ENCODE measurements at regions not wholly inside any gene's neighbourhood (a gene's known extent, or its start where the extent isn't known, plus 50 kb on each side); places are given as distances from the start of the nearest gene placed in this dataset.

DNA sequence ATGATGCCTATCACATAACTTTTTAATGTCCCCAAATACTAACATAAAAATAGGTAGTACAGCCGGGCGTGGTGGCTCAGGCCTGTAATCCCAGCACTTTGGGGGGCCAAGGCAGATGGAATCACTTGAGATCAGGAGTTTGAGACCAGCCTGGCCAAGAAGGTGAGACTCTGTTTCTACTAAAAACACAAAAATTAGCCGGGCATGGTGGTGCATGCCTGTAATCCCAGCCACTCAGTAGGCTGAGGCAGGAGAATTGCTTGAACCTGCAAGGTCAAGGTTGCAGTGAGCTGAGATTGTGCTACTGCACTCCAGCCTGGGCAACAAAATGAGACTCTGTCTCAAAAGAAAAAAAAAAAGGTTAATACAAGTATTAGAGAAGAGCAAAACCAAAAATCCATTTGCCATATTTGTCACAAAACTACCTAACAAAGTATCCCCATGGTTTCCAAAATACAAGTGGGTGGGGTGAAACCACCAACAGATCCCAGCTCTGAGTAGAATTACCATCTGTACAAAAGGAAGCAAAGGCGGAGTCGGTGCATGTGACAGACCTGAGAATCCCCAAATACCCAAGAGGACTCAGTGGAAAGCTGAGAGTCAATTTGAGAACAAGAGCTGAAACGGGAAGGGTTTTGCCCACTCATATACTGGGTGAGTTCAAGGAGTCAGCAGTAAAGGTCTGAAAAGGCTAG, 113.2 kb downstream of the TOMM20 start:
- Histone ChIP-seq H3K9me3 (no peaks in the 10 kb centered on the region), H3K27ac (no peak overlapping the region), H3K4me1 (peaks cover 0 to 11% (median 3%) of the 10 kb centered on the region in 4 donors), H3K36me3 (no peaks in the 10 kb centered on the region), H3K27me3 (no peaks in the 10 kb centered on the region), H3K4me3 (no peak overlapping the region)
- in situ Hi-C loops (cut with MboI; ENCODE audit: low pct_ligation_motif_present in 1 of 4, low pct_unique_long_range_greater_than_20kb in 1 of 4, low sequenced_read_pairs in 3 of 4) (no loop called here), intact Hi-C loops (cut with DNase I; ENCODE audit: low total_unique reads) (no loop called here)
- 75 to 96% methylated on average over 4 to 6 of the region's 6 CpGs for WGBS, 2 donors (ENCODE audit: low coverage in 1 of 2)
- DNase-seq = no peak
- TF ChIP-seq POLR2AphosphoS5 (IDR thresholded peaks at IDR 0.05) = no peak
- TF ChIP-seq EP300 (IDR thresholded peaks at IDR 0.05; ENCODE audit: low read depth) = no peak
- TF ChIP-seq, protein P1, sequence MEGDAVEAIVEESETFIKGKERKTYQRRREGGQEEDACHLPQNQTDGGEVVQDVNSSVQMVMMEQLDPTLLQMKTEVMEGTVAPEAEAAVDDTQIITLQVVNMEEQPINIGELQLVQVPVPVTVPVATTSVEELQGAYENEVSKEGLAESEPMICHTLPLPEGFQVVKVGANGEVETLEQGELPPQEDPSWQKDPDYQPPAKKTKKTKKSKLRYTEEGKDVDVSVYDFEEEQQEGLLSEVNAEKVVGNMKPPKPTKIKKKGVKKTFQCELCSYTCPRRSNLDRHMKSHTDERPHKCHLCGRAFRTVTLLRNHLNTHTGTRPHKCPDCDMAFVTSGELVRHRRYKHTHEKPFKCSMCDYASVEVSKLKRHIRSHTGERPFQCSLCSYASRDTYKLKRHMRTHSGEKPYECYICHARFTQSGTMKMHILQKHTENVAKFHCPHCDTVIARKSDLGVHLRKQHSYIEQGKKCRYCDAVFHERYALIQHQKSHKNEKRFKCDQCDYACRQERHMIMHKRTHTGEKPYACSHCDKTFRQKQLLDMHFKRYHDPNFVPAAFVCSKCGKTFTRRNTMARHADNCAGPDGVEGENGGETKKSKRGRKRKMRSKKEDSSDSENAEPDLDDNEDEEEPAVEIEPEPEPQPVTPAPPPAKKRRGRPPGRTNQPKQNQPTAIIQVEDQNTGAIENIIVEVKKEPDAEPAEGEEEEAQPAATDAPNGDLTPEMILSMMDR (IDR thresholded peaks at IDR 0.05) = no peak
- no peak for TF ChIP-seq POLR2A (IDR thresholded peaks at IDR 0.05)

DNA sequence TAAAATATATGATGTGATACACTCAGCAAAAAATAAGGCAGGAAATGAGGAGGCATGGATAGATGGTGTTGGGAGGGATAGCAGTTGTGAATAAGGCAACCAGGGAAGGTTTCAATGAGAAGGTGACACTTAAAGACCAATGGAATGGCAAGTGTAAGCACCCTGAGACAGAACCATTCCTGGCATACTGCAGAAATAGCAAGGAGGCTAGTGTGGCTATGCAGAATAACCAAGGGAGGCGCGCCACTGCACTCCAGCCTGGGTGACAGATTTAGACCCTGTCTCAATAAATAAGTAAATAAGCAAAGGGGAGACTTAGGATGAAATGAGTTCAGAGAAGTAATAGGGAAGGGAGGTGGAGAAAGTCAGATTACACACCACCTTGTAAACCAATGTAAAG, 113.9 kb downstream of the TOMM20 start:
- intact Hi-C loops (cut with DNase I; ENCODE audit: low total_unique reads) (no loop called here), in situ Hi-C loops (cut with MboI; ENCODE audit: low pct_ligation_motif_present in 1 of 4, low pct_unique_long_range_greater_than_20kb in 1 of 4, low sequenced_read_pairs in 3 of 4) (no loop called here)
- H3K4me3 ChIP-seq = no peak overlapping the region
- 99 to 100% methylated on average over 2 of the region's 2 CpGs for WGBS, 2 donors (ENCODE audit: low coverage in 1 of 2)
- no peaks in the 10 kb centered on the region for H3K9me3 ChIP-seq
- no peak for TF ChIP-seq EP300 (IDR thresholded peaks at IDR 0.05; ENCODE audit: low read depth)
- no peak for TF ChIP-seq POLR2AphosphoS5 (IDR thresholded peaks at IDR 0.05)
- TF ChIP-seq POLR2A (IDR thresholded peaks at IDR 0.05) = no peak
- TF ChIP-seq, protein P1 (IDR thresholded peaks at IDR 0.05) = no peak
- H3K27ac ChIP-seq = no peak overlapping the region
- H3K36me3 ChIP-seq = no peaks in the 10 kb centered on the region
- peaks cover 0 to 11% (median 3%) of the 10 kb centered on the region in 4 donors for H3K4me1 ChIP-seq
- no peak for DNase-seq
- no peaks in the 10 kb centered on the region for H3K27me3 ChIP-seq

DNA sequence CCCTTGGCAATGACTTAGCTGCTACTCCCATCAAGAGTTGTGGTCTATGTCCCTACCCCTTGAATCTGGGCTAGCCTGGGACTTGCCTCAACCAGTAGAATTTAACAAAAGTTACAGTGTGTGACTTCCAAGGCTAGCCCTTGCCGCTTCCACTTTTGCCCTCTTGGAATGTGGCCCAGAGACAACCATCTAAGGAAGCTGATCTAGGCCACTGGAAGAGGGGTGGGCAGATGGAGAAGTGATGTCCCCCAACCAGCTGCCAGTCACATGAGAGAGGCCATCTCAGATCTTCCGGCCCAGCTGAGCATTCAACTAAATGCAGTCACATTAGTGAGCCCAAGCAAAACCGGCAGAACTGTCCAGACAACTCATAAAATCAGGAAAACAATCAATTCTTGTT, 115.1 kb downstream of the TOMM20 start:
- no peaks in the 10 kb centered on the region for H3K9me3 ChIP-seq
- H3K36me3 ChIP-seq = no peaks in the 10 kb centered on the region
- H3K4me1 ChIP-seq = peaks cover 0 to 11% (median 3%) of the 10 kb centered on the region in 4 donors
- no peak overlapping the region for H3K4me3 ChIP-seq
- intact Hi-C loops (cut with DNase I; ENCODE audit: low total_unique reads) (no loop called here), in situ Hi-C loops (cut with MboI; ENCODE audit: low pct_ligation_motif_present in 1 of 4, low pct_unique_long_range_greater_than_20kb in 1 of 4, low sequenced_read_pairs in 3 of 4) (no loop called here)
- no peaks in the 10 kb centered on the region for H3K27me3 ChIP-seq
- TF ChIP-seq POLR2A (IDR thresholded peaks at IDR 0.05) (no peak), POLR2AphosphoS5 (IDR thresholded peaks at IDR 0.05) (no peak)
- no peak for DNase-seq
- 85 to 92% methylated on average over 2 to 3 of the region's 3 CpGs for WGBS, 2 donors (ENCODE audit: low coverage in 1 of 2)
- no peak overlapping the region for H3K27ac ChIP-seq

DNA sequence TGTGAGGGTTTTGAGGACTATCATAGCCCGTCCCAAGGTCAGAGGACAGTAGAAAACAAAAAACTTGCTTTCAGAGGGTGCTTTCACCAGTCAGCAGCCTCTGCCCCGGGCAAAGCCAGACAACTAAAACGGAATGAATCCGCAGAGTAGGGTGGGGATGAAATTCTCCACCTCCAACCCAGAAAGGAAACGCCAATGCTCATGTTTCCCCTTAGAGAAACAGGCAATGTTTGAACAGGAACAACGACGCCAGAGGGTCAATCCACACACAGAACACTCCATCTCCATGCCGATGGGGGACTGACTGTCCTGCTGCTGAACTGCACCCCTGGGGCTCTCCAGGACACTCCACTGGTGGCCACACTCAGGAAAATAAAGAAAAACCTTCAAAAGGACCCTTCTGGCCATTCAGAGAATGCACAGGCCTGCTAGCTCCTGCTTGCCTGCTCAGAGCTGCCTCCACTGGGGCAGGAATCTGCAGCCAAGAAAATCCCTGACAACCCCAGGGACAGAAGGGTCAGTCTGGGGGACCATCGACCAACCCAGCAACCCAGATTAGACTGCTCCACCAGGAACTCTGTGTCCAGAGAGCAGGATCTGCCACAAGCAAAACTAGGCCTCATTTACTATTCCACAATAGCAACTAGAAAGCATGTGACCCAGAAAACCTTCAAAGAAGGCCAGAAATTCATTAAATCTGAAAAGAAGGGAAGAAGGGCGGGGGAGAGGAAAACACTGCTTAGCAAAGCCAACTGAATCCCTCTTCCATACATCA, 116.0 kb downstream of the TOMM20 start:
- TF ChIP-seq, protein P1 (IDR thresholded peaks at IDR 0.05) = no peak
- no peak for TF ChIP-seq EP300 (IDR thresholded peaks at IDR 0.05; ENCODE audit: low read depth)
- no peak for TF ChIP-seq POLR2A (IDR thresholded peaks at IDR 0.05)
- no peak for TF ChIP-seq POLR2AphosphoS5 (IDR thresholded peaks at IDR 0.05)
- 63 to 77% methylated on average over 5 to 10 of the region's 10 CpGs for WGBS, 2 donors (ENCODE audit: low coverage in 1 of 2)
- in situ Hi-C loops (cut with MboI; ENCODE audit: low pct_ligation_motif_present in 1 of 4, low pct_unique_long_range_greater_than_20kb in 1 of 4, low sequenced_read_pairs in 3 of 4) = no loop called here

More for the DNA sequence above, 116.0 kb downstream of the TOMM20 start:
- Histone ChIP-seq H3K9me3 (no peaks in the 10 kb centered on the region), H3K4me1 (peaks cover 0 to 11% (median 3%) of the 10 kb centered on the region in 4 donors), H3K27me3 (no peaks in the 10 kb centered on the region), H3K36me3 (no peaks in the 10 kb centered on the region), H3K4me3 (no peak overlapping the region), H3K27ac (peak overlapping the region; percentile 8 to 59 (median 54))
- intact Hi-C loops (cut with DNase I; ENCODE audit: low total_unique reads) = no loop called here
- DNase-seq = no peak

All from transverse colon (tissue), 4 donors.